Glutamatergic neuron (in vitro differentiated cells): ENCODE measurements at regions not wholly inside any gene's neighbourhood (a gene's known extent, or its start where the extent isn't known, plus 50 kb on each side); places are given as distances from the start of the nearest gene placed in this dataset.

Source experiments
- DNase-seq: peaks from one replicate; pipeline ENCODE4 v3.0.0; 2022
- H3K27ac Mint-ChIP-seq: one replicate; pipeline ENCODE4 v1.8.0; 2020; ENCODE audit warnings: mild to moderate bottlenecking, mixed read lengths, inconsistent platforms; ENCODE audit not compliant: unreplicated experiment
- H3K27me3 Mint-ChIP-seq: one replicate; pipeline ENCODE4 v1.8.0; 2020; ENCODE audit warnings: mild to moderate bottlenecking, moderate library complexity, mixed read lengths, inconsistent platforms; ENCODE audit not compliant: unreplicated experiment
- H3K36me3 Mint-ChIP-seq: one replicate; pipeline ENCODE4 v1.8.0; 2020; ENCODE audit warnings: mild to moderate bottlenecking, mixed read lengths, inconsistent platforms; ENCODE audit not compliant: unreplicated experiment
- H3K4me1 Mint-ChIP-seq: one replicate; pipeline ENCODE4 v1.8.0; 2020; ENCODE audit warnings: mild to moderate bottlenecking, low read depth, mixed read lengths, inconsistent platforms; ENCODE audit not compliant: unreplicated experiment
- H3K4me3 Mint-ChIP-seq: one replicate; pipeline ENCODE4 v1.8.0; 2020; ENCODE audit warnings: mild to moderate bottlenecking, mixed read lengths, inconsistent platforms; ENCODE audit not compliant: unreplicated experiment
- H3K9me3 Mint-ChIP-seq: one replicate; pipeline ENCODE4 v1.8.0; 2020; ENCODE audit warnings: mild to moderate bottlenecking, moderate library complexity, mixed read lengths, inconsistent platforms; ENCODE audit not compliant: unreplicated experiment
- CTCF ChIP-seq: fragments of 200-600 bp; sonication (generic); IDR thresholded peaks from one replicate; pipeline ENCODE4 v1.5.0; 2021; ENCODE audit not compliant: partially characterized antibody, unreplicated experiment

GRCh38 chr1:58882322-58882948 is 98.6 kb upstream of the JUN start:
- H3K36me3 Mint-ChIP-seq = no peaks in the 10 kb centered on the region
- H3K4me3 Mint-ChIP-seq = no peak overlapping the region
- peaks cover 2% of the 10 kb centered on the region for H3K27me3 Mint-ChIP-seq
- no peak overlapping the region for H3K27ac Mint-ChIP-seq
- TF ChIP-seq CTCF = no peak
- DNase-seq = no peak
- H3K4me1 Mint-ChIP-seq = no peaks in the 10 kb centered on the region
- H3K9me3 Mint-ChIP-seq = no peaks in the 10 kb centered on the region

- Mint-ChIP-seq H3K36me3 (no peaks in the 10 kb centered on the region), H3K27me3 (peaks cover 2% of the 10 kb centered on the region), H3K27ac (no peak overlapping the region), H3K9me3 (no peaks in the 10 kb centered on the region), H3K4me3 (no peak overlapping the region), H3K4me1 (no peaks in the 10 kb centered on the region)
- no peak for DNase-seq
- TF ChIP-seq CTCF = no peak
These were observed 99.4 kb upstream of the JUN start for GRCh38 chr1:58883037-58883887.

GRCh38 chr1:58883888-58884482 is 100.1 kb upstream of the JUN start:
- TF ChIP-seq CTCF = no peak
- no peak for DNase-seq
- H3K4me3 Mint-ChIP-seq = no peak overlapping the region
- no peaks in the 10 kb centered on the region for H3K36me3 Mint-ChIP-seq
- H3K9me3 Mint-ChIP-seq = no peaks in the 10 kb centered on the region
- H3K27me3 Mint-ChIP-seq = peaks cover 2% of the 10 kb centered on the region
- no peak overlapping the region for H3K27ac Mint-ChIP-seq
- no peaks in the 10 kb centered on the region for H3K4me1 Mint-ChIP-seq

GRCh38 chr1:58884706-58885661 is 101.1 kb upstream of the JUN start:
- no peak for DNase-seq
- H3K27me3 Mint-ChIP-seq = peaks cover 2% of the 10 kb centered on the region
- no peaks in the 10 kb centered on the region for H3K36me3 Mint-ChIP-seq
- no peaks in the 10 kb centered on the region for H3K4me1 Mint-ChIP-seq
- H3K27ac Mint-ChIP-seq = no peak overlapping the region
- H3K9me3 Mint-ChIP-seq = no peaks in the 10 kb centered on the region
- H3K4me3 Mint-ChIP-seq = no peak overlapping the region
- TF ChIP-seq CTCF = no peak
